HG02610 (cell line): ENCODE measurements at regions not wholly inside any gene's neighbourhood (a gene's known extent, or its start where the extent isn't known, plus 50 kb on each side); places are given as distances from the start of the nearest gene placed in this dataset.
A peak's percentile ranks its signal among the peaks of the same experiment; 100 is the strongest.
"Not testable (repeated sequence)": the region's sequence is repeated elsewhere in the genome, so short reads cannot be mapped to it uniquely, and the experiment has no call there.

ENCODE experiments used
- ATAC-seq: cut with Tn5 transposase; IDR thresholded peaks from one replicate; pipeline ENCODE4 v1.9.1; 2021; ENCODE audit warnings: mild to moderate bottlenecking, moderate library complexity; ENCODE audit not compliant: unreplicated experiment

DNA sequence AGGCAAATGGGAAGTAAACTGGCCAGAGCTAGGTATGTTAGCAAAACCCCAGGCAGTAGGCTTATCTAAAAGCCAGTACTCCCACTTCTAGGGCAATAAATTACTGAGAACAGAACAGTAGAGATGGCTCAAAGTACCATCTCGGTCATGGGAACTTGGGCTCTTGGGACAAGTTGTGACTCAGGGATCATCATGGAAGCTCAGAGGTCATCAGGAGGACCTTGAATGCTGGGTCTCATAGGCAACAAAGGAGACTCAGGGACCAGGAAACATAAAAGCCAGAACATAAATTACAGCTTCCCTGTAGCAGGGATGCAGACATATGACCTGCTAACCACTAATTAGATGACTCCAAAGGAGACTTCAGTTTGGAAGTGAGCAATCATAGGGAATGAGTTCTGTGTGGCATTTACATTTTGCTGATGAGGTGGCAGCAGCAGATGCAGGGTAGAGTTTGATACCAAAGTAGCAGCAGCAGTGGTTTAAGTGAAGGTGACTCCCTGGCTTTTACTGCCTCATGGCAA is 97.6 kb upstream of the SCAF11 start:
- no peak for ATAC-seq

DNA sequence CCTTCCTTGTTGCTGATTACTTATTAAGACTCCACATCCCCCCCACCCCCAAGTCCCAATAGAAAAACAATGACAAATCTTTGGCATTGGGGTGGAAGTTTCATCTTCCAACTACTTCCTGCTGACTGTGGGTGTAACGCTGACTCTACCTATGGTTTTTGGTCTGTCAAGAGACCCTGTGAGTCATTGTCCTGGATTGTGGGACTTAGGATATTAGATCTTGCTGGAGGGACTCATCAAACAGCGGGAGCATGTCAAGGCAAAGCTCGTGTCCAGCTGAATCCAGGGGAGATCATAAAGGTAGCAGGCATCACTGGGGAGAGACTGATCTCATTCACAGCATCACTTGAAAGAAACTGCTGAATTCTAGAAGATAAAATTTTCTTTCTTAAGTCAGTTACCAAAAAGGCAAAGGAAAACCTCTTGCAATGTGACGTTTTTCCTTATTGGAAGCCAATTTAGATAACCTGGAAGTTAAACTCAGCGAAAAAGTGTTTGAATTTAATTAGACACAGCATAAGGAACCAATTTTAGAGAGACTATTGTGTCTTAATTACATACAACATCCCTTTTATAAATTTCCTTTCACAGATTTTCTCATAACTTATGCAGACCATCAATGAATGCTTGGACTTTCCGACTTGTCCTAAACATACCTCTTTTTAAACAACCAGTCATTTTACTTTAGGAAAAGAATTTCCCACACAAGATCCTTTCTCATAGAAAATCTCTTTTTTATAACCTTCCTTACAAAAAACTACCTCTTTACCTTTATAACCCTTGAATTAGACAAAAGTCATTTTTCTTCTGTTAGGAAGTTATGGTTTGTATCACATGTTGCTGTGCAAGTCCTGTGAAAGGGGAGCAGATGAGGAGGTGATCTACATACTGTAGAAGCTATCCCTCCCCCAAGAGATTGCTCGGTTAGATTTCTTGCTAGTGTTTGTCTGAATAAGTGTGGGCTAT is 94.6 kb upstream of the SCAF11 start:
- ATAC-seq: no peak

DNA sequence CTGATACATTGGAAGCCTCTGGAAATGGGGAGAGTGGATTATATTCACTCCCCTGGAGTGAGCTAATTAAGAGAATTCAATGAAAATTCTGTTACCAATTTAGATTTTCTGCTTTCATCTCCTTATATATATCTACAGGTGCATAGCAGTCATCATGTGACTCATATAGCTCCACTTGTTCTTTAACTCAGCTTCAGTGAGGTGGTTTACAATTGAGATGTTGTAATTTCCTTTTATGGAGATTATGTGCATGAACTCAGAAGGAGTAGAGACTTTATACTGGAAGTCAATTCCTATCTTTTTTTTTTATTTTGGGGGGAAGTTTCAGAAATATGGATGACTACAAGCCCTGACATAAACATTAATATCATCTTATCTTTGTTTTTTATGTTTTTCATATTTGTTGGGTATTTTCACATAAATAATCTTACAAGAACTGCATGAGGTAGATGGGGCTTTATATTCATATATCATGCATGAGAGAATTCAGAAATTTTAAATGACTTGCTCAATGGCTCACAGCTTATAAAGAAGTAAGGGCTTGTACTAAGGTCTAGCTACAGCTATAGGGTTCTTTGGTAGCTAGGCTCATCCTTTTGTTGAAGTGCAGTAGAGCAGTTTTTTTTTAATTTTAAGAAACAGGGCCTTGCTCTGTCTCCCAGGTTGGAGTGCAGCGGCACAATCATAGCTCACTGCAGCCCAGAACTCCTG is 92.3 kb upstream of the SCAF11 start:
- no peak for ATAC-seq

DNA sequence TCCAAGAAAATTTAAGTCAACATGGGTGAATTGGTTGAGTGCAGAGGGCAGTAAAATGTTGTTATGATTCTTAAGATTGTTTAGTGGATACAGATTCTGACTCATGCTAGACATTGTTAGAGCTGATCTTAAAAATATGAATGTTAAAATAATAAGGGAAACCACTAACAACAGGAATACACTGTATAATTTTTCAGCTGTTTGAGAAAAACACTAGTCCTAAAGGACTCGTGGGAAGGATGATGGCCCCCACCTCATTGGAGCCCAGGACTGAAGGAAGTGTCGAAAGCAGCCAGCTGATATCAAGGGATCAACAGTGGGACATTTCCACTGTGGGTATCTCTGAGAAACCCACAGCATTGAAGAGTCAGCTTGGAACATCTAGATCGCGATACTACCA is 82.9 kb upstream of the SCAF11 start:
- no peak for ATAC-seq

DNA sequence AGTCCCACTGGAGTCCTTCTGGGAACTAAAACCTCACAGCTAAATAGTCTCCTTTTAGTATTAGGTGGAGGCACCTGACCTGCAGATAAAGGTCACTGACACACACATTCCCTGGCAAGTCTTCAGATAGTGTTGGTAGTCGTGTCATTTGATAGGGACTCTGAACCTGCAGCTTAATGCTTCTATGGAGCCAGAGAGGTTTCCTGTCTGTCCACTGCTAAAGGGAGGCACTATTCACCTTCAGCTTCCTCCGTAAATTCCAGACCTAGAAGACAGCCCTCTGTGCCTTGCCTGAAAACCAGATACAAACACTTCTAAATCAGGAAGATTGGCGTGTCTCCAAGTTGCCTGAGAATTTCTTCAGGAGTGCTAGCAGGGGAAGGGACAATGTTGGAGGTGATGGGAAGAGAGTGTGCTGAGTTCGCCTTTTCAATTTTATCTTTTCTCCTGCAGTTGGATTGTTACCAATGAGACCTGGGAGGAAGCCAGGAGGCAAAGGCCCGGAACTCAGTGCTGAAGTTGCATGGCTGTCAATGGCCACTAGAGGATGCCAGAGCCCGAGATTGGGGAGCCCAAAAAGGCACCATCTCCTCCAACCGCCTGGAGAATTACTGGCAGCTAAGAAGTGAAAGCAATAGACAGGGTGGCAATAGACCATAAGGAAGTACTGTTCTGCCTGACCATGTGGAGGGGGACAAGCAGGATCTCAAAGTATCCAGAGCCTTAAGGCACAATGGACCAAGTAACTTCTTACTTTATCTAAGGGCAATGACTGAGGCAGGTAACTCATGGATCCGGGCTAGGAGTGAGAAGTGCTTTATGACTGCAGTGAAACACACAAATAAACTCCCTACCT is 81.6 kb upstream of the SCAF11 start:
- peak; percentile 98 for ATAC-seq

DNA sequence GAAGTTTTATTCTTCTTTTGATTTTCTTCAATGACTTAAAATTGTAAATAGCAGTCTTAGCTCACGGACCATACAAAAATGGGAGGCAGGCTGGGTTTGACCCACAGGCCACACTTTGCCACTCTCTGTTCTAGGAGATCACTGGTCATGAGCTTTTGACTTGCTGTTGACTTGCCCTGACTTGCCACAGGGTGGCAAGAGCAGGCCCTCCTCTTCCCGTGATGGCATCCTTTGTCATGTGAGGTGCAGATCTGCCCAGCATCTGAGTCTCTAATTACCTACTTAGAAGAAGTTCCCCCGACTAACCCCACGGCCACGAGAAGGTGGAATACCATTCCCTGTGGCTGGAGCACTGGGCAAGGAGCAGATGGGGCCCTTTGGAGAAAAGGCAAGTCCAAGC is 81.0 kb upstream of the SCAF11 start:
- ATAC-seq: no peak

DNA sequence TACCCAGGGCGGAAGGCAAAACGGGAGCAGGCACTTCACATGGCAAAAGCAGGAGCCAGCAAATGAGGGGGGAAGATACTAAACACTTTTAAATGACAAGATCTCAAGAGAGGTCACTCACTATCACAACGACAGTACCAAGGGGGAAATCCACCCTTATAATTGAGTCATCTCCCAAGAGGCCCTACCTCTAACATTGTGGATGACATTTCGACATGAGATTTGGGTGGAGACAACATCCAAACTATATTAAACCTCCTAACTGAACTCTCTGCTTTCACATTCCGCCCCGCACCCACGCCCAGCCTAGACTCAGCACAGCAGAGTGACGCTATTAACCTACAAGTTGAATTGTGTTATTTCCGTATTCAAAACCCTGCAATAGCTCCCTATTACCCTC is 76.7 kb upstream of the SCAF11 start:
- ATAC-seq: no peak

DNA sequence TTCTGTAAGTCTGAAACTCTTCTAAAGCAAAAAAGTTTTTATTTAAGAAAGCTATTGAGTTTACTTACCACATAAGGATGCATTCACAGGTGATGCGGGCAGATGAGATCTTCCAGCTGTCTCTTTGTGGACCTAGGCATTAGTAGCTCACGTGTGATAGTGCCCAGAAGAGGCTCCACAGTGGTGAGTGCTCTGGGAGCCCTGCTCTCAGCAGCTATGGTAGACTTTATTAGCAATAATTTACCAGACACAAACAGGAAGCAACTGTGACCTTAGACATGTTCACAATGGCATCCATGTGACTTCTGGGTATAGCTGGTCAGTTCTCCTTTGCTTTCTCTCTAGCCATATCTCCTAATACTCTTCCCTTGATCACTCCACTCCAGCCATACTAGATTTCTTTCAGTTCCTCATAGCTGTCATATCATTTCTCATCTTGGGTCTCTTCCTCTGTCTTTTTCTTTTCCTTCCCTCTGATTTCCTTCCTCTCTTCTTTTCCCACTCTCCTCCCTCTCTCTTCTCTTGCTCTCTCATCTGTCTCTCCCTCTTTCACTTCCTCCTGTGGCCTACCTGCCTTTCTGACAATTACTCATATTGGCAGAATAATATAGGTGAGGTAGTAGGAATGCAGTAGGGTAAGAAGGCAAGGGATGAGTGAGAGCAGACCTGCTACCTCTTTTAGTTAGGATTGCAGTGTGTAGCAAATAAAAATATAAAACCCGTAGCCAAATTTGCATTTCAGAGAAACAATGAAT is 75.2 kb upstream of the SCAF11 start:
- peak; percentile 57 for ATAC-seq

DNA sequence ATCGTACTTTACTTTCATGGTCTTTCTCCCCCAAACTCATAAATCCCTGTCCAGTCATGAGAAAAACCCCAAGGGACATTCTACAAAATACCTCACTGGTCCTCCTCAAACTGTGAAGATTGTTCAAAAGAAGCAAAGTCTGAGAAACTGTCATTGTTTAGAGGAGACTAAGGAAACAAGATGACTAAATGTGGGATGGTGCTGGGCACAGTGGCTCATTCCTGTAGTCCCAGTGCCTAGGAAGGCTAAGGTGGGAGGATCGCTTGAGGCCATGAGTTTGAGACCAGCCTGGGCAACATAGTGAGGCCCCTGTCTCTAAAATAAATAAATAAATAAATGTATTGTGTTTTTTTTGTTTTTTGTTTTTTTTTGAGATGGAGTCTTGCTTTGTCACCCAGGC is 74.2 kb upstream of the SCAF11 start:
- no peak for ATAC-seq

DNA sequence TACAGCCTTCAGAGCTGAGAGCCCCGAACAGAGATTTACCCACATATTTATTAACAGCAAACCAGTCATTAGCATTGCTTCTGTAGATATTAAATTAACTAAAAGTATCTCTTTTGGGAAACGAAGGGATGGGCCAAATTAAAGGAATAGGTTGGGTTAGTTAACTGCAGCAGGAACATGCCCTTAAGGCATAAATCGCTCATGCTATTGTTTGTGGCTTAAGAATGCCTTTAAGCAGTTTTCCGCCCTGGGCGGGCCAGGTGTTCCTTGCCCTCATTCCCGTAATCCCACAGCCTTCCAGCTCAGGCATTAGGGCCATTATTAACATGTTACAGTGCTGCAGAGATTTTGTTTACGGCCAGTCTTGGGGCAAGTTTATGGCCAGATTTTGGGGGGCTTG is 68.3 kb upstream of the SCAF11 start:
- not testable (repeated sequence) for ATAC-seq

DNA sequence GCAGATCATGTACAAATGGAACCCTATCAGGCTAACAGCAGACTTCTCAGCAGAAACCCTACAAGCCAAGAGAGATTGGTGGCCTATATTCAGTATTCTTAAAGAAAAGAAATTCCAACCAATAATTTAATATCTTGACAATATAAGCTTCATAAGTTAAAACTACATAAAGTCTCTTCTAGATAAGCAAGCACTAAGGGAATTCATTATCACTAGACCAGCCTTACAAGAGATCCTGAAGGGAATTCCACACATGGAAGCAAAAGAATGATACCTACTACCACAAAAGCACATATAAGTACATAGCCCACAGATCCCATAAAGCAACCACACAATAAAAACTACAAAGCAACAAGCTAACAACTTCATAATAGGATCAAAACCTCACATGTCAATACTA is 60.4 kb upstream of the SCAF11 start:
- no peak for ATAC-seq

DNA sequence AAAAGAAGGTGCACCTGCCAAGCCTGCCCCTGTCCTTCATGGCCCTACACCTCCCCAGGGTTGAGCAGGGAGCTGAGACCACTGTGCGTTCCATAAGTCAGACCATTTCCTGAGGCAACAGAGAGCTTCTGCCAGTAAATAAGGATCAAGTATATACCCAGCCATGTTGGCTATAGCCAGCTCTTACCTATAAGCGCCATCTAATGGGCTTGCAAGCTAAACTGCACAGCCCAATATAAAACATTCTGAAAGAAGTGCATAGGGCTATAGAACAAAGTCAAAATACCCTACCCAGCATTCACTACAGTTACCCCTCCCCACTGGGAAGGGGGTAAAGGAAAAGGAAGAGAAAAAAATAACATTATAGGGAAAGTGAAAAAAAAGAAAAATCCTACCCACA is 59.3 kb upstream of the SCAF11 start:
- ATAC-seq: no peak

DNA sequence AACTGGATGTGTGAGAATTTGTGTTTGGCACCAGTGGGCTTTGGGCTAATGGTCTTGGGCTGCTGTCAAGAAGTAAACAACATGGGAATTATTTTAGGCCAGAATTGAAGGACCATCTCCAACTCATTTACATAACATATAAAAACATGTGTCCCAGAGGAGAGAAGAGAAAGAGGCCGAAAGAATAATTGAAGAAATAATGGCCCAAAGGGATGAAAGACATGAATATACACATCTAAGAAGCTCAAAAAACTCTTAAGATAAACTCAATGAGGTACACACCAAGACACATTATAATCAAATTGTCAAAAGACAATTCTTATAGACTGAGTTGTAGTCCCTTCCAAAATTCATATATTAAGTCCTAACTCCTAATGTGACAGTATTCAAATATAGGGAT is 56.1 kb upstream of the SCAF11 start:
- no peak for ATAC-seq

DNA sequence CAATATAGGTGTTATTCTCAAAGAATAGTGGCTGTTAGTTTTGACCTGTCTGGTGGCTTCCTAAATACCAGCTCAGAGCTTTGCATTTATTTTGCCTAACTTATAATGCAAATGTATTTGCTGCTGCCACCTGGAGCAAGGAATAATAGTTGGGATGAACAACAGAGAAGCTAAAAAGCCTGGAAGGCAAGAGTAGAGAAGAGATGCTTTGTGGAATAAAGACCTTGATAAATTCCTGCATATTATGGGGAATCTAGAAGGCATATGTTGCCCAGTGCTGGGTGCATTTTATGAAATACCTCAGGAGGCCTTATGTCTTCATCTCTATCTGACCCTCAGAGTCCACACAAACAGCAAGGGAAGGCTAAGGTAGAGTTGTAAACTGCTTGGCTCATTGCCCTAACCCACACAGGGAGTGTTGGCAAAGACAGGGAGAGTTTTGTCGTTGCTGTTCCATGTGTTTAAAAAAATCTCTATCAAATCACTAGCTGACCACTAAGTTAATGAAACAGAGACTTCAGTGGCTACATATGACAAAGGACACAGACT is 53.7 kb upstream of the SCAF11 start:
- no peak for ATAC-seq
